ENCODE measurements at regions not wholly inside any gene's neighbourhood (a gene's known extent, or its start where the extent isn't known, plus 50 kb on each side); places are given as distances from the start of the nearest gene placed in this dataset.

GRCh38 chr9:80540387-80540786 is 968.6 kb downstream of the TLE4 start:
- no peak overlapping the region for H3K4me3 ChIP-seq (ENCODE audit: low read length)
- TF ChIP-seq ZNF274 (IDR thresholded peaks at IDR 0.05; ENCODE audit: low read depth, low read length): no peak

- H3K4me3 ChIP-seq (ENCODE audit: low read length): no peak overlapping the region
- TF ChIP-seq ZNF274 (IDR thresholded peaks at IDR 0.05; ENCODE audit: low read depth, low read length): no peak
Observed at GRCh38 chr9:80538976-80539375, 967.2 kb downstream of the TLE4 start.

- TF ChIP-seq ZNF274 (IDR thresholded peaks at IDR 0.05; ENCODE audit: low read depth, low read length): no peak
- H3K4me3 ChIP-seq (ENCODE audit: low read length): no peak overlapping the region
Observed at GRCh38 chr9:80522465-80522864, 950.7 kb downstream of the TLE4 start.

GRCh38 chr9:80521151-80521550 is 949.4 kb downstream of the TLE4 start:
- no peak overlapping the region for H3K4me3 ChIP-seq (ENCODE audit: low read length)
- TF ChIP-seq ZNF274 (IDR thresholded peaks at IDR 0.05; ENCODE audit: low read depth, low read length): no peak

- no peak for TF ChIP-seq ZNF274 (IDR thresholded peaks at IDR 0.05; ENCODE audit: low read depth, low read length)
- H3K4me3 ChIP-seq (ENCODE audit: low read length): no peak overlapping the region
Observed at GRCh38 chr9:80520231-80520630, 948.5 kb downstream of the TLE4 start.

- no peak overlapping the region for H3K4me3 ChIP-seq (ENCODE audit: low read length)
- TF ChIP-seq ZNF274 (IDR thresholded peaks at IDR 0.05; ENCODE audit: low read depth, low read length): no peak
Observed at GRCh38 chr9:80518441-80518840, 946.7 kb downstream of the TLE4 start.

GRCh38 chr9:80516679-80517078 is 944.9 kb downstream of the TLE4 start:
- H3K4me3 ChIP-seq (ENCODE audit: low read length): no peak overlapping the region
- no peak for TF ChIP-seq ZNF274 (IDR thresholded peaks at IDR 0.05; ENCODE audit: low read depth, low read length)

GRCh38 chr9:80509358-80509757 is 937.6 kb downstream of the TLE4 start:
- no peak overlapping the region for H3K4me3 ChIP-seq (ENCODE audit: low read length)
- TF ChIP-seq ZNF274 (IDR thresholded peaks at IDR 0.05; ENCODE audit: low read depth, low read length): no peak

- H3K4me3 ChIP-seq (ENCODE audit: low read length): no peak overlapping the region
- TF ChIP-seq ZNF274 (IDR thresholded peaks at IDR 0.05; ENCODE audit: low read depth, low read length): no peak
Observed at GRCh38 chr9:80507611-80508010, 935.8 kb downstream of the TLE4 start.

- TF ChIP-seq ZNF274 (IDR thresholded peaks at IDR 0.05; ENCODE audit: low read depth, low read length): no peak
- H3K4me3 ChIP-seq (ENCODE audit: low read length): no peak overlapping the region
Observed at GRCh38 chr9:80504601-80505230, 933.0 kb downstream of the TLE4 start.

GRCh38 chr9:80503671-80504281 is 932.0 kb downstream of the TLE4 start:
- TF ChIP-seq ZNF274 (IDR thresholded peaks at IDR 0.05; ENCODE audit: low read depth, low read length): no peak
- H3K4me3 ChIP-seq (ENCODE audit: low read length): no peak overlapping the region

GRCh38 chr9:80502306-80502705 is 930.5 kb downstream of the TLE4 start:
- TF ChIP-seq ZNF274 (IDR thresholded peaks at IDR 0.05; ENCODE audit: low read depth, low read length): no peak

GRCh38 chr9:80501635-80502034 is 929.9 kb downstream of the TLE4 start:
- no peak overlapping the region for H3K4me3 ChIP-seq (ENCODE audit: low read length)
- no peak for TF ChIP-seq ZNF274 (IDR thresholded peaks at IDR 0.05; ENCODE audit: low read depth, low read length)

More at GRCh38 chr9:80502306-80502705, 930.5 kb downstream of the TLE4 start:
- H3K4me3 ChIP-seq (ENCODE audit: low read length): no peak overlapping the region

- H3K4me3 ChIP-seq (ENCODE audit: low read length): no peak overlapping the region
Observed at GRCh38 chr9:80500300-80500699, 928.5 kb downstream of the TLE4 start.

GRCh38 chr9:80498001-80498555 is 926.3 kb downstream of the TLE4 start:
- H3K4me3 ChIP-seq (ENCODE audit: low read length): no peak overlapping the region
- TF ChIP-seq ZNF274 (IDR thresholded peaks at IDR 0.05; ENCODE audit: low read depth, low read length): no peak

More at GRCh38 chr9:80500300-80500699, 928.5 kb downstream of the TLE4 start:
- no peak for TF ChIP-seq ZNF274 (IDR thresholded peaks at IDR 0.05; ENCODE audit: low read depth, low read length)

All from GM08714 (cell line).